NAMALWA (cell line): ENCODE measurements at regions not wholly inside any gene's neighbourhood (a gene's known extent, or its start where the extent isn't known, plus 50 kb on each side); places are given as distances from the start of the nearest gene placed in this dataset.
"Not testable (repeated sequence)": the region's sequence is repeated elsewhere in the genome, so short reads cannot be mapped to it uniquely, and the experiment has no call there.

ENCODE experiments used
- DNase-seq: peaks from one replicate; pipeline ENCODE4 v3.0.0-alpha.2; 2015; ENCODE audit warnings: low spot score

DNA sequence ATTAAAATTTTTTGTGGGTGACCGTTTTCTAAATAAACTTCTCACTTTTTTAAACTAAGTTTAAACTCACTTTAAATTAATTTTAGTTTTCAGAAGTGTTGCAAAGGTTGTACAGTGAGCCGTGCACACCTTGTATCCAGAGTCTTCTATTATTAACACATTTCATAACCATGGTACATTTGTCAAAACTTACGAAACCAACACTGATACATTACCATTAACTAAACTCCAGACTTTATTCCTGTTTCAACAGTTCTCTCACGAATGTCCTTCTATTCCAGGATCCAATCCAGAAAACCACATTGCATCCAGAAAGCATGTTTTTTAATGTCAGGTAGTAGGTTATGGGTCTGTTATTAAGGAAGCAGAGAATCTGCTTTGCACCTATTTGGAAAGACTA lies 319.9 kb downstream of the CBLN4 start:
- no peak for DNase-seq

DNA sequence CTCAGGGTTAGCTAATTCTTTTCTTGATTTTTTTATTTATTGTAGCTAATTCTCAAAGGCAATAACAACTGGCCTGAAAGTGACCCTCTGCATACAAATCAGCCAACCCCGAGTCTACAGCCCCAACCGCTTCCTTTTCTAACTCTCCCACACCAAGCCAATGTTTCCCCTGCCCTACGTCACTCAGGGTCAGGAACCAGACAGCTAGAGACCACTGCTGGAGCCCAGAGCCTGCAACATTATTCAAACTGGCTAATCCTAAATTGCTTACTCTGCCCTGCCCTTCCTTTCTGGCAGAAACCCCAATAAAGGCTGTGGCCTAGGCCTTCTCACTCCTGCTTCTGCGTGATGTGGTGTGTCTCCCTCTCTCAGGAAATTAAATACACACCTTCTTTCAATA lies 320.7 kb downstream of the CBLN4 start:
- DNase-seq, result no peak

DNA sequence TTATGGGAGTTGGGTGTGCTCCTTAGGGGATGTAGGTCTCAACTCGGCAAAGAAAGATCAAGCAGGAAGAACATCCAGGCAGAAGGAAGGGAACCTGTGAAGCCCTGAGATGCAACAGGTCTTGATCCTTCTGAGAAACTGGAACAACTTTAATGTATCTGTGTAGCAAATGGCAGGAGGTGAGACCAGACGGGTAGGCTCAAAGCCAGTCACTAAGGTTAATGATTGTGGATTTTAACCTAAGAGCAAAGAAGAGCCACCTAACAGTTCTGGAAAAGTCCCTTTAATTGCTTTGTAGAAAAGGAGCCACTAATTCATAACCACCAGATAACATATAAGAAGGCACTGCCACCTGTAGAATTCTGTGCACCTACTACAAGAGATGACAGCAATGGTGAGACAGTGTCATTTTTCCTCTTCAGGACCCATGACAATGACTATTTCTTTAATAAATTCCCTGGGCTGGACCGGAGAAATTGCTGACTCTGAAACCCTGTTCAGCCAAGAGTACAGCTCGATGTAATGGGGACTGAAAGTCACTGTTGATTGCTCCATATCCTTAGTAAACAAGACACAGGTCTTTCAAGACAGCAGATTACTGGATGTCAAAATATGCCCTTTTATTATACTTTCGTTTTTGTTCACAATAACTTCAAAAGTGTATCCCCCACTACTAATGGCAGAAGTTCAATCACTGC lies 326.2 kb downstream of the CBLN4 start:
- DNase-seq, result no peak

DNA sequence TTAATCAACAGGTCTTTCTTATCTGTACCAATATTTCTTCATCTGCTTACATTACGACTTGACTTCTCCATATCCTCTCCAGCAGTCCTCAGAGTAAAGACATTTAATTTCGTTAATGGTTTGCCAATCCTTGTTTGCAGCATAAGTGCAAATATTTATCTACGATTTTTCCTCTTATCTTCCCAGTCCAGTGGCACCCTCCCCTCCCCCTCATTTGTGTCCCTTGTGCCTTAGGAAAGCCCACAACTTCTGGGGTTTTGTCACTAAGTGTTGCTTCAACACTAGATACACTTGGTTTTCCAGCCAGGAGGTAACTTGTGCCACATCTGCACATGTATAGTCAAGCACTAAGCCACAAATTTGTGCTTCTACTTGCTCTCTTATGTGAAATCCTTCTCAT lies 327.2 kb downstream of the CBLN4 start:
- DNase-seq, result no peak

DNA sequence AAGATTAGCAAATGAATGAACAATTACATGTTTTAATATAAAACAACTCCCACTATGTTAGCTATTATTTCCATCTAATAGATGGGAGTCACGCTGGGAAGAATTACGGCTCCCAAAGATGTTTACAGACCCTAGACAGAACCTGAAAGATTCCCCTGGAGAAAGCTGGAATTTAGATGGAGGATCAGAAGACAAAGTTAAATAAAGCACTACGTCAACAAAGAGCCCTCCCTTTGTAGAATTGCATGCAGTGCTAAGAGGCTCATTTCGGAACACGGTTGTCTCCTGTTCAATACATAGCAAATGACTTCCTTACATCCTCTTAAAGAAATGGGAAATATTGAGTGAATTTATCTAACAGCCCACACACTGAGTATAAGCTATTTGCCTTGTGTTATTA lies 328.3 kb downstream of the CBLN4 start:
- no peak for DNase-seq

DNA sequence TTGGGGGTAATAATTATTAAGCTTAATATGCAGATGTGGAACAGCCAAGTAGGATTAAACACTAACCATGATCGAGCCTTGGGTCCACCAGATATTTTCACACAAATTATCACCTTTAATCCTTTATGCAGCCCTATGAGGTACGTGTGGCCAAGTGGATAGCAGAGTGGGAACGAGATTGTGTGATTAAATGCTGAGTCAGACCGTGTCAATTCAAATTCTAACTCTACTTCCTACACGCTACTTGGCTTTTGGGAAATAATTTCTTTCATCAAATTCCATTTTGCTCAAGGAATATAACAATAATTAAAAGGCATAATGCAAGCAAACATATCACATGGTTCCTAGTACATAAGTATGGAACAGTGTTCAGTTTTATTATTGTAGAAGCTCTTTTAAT lies 329.2 kb downstream of the CBLN4 start:
- DNase-seq, result no peak

DNA sequence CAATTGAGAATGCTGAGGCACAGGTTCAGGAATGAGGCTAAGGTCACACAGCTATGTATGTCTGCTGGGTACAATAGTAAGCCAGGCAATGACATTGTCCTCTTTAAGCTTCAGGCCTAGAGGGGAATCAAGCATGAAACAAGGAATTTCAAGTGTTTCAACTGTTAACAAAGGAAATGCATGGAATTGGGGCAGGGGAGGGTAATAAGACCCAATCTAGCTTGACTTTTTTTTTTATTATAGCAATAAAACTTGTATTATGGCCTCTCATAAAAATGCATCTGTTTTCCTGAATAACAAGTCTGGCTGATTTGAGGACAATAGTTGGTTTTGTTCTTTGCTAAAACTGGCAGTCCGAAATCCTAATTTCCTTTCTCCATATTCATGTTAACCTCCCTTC lies 336.7 kb downstream of the CBLN4 start:
- no peak for DNase-seq

DNA sequence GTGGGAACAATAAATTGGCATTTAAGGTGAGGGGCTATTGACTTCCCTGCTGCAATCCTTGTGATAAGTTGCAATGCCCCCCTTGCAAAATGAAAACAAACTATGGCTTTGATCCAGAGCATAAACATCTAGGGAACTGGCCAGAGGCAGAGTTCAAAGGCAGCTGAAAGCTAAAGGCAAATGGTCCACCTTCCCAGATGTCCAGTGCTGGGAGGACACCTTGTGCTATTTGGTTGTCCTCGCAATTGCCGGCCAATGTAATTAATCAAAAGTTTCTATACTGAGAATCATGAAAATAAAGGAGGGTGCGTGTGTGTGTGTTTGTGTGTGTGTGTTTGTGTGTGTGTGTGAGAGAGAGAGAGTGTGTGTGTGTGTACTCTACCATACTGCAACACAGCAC lies 337.4 kb downstream of the CBLN4 start:
- DNase-seq, result no peak

DNA sequence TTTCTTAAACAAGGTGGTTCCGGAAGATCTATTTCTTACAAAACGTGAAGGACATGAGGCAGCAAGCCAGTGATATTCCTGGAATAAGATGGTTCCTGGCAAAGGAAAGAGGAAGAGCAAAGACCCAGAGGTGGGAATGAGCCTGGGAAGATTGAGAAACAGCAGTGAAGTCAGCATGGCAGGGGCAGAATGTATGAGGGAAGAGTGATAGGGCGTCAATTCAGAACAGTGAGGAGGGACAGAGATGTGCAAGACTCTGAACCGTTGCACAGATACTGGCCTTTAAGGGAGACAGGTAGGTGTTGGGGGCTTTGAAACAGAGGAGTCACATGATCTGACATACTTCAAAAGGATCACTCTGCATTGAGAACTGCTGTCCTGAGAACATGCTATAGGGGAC lies 338.3 kb downstream of the CBLN4 start:
- no peak for DNase-seq

DNA sequence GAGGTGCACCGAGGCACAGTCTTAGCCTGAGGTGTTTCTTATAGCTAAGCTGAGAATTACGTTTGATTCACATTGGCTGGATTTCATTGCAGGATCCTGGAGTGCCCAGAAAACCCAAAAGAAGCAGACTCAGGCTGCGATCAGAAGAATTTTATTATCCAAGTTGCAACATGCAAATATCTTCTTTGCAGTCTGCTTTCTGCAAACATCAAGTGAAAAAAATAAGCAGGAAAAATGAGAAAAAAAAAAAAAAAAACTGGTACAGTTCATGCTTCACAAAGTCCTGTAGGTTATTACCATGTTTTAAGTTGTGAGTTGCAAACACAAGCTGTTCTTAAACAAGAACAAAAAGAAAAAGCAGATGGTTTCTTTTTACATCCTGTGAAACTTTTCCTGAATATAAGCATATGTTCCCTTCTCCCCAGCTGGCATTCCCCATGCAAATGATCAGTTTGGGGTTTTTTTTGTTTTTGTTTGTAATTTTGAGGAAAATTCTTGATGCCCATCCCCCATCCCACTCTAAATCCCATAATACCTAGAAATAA lies 349.0 kb downstream of the CBLN4 start:
- DNase-seq, result no peak

DNA sequence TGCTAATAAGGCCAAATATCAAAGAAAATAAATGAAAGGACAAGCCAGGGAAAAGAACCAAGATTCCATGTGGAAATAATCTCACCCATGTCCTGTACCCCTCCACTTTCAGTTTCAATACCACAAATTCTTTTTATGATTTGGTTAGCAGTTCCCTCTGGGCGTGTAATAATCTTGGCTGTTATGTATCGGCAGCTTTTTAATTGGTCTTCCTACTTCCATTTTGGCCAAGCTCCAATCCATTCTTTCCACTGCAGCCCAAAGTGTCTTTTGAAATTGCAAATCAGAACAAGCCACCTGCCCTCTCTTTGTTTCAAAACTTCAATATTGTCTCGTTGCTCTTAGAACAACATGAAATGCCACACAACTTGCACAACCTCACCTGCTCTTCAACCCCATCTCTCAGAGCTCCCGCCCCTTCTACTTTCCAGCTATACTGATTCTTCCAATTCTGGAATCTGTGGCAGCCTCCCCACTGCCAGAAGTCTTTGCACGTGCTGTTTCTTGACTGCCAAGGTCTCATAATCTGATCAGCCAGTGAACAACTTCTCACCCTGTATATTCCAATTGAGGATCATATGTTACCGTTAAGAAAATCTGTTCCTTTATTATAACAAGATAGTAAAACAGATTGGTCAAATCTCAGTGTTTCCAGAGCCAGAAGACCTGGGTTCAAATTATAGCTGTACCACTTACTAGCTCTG lies 354.5 kb downstream of the CBLN4 start:
- DNase-seq, result no peak

DNA sequence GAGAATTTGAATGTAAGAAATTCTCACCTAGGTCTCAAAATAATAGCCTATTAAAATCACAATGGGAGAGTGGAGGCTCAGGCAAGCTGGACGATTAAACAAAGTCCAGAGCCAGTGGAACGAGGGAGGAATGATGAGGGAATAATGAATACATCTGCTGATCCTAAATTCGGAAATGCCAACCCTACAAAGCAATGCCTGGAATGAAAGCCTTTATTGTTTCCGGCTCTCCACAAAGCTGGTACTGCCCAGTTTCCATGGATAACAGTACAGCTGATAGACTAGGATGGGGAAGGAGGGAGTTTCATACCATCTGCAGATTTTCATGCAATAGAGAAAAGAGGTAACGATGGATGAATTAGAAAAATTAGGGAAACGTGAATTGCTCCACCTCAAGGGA lies 356.1 kb downstream of the CBLN4 start:
- no peak for DNase-seq

DNA sequence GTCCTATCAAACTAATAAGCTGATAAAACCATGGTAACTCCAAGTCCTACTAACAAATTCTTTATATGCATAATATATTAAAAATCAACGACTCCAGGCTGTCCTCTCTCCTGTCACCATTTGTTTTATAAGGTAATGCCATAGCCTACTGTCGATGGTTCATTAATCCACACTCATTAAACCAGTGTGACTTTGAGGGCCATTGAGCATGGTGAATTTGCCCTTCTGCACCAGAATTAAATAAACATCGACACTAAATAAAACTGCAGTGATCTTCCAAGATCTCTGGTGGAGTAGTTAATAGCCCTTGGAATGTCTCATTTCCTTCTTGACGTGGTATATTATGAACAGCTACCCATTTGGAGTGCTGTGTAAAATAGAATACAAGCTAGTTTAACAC lies 358.5 kb downstream of the CBLN4 start:
- no peak for DNase-seq

DNA sequence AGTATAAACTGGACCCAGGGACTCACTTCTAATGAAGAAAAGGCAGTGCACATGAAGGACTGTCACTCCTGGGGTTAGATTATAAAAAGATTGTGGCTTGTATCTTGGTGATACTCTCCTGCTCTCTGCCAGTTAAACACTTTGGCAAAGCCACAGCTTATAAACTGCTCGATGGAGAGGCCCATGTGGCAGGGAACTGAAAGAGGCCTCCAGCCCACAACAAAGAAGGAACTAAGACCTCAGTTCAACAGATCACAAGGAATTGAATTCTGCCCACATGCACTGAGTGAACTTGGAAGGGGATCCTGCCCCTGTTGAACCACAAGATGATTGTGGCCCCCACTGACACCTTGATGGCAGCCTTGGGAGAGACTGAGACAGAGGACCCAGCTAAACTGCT lies 363.8 kb downstream of the CBLN4 start:
- no peak for DNase-seq

DNA sequence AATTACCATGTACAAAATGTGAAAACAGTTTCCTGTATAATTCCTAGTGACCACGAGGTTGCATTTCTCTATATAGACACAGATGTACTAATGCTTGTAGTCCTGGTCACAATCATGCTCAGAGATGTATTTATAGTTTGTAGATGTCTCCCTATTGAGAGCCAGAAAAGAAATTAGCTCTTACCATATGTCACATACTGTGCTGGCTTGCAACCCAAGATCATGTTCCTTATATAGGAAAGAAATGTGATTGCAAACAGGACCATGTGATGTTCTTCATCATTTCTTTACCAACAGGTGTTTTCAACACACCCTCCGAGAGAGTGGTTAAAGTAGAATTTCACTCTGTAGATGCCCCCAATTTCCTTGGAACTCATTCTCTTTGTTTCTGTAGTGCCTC lies 369.4 kb downstream of the CBLN4 start:
- no peak for DNase-seq

DNA sequence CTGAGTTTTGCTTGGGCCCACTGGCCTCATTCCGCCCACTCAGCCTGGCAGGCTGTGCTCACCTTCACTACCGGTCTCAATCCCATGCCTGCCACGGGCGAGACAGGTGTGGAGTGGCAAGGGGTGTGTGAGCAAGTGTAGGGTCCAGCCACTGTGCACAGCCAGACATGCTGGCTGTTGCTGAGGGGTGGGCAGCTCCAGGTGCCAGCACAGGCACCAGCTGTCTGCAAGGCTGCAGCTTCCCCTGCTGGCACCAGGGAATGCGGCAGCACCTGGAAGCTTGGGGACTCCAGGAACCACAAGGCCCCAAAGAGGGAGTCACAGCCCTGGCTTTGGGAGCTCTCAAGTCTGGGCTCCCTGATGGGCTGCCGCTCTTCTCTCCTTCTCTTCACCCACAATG lies 372.7 kb downstream of the CBLN4 start:
- DNase-seq, result no peak

DNA sequence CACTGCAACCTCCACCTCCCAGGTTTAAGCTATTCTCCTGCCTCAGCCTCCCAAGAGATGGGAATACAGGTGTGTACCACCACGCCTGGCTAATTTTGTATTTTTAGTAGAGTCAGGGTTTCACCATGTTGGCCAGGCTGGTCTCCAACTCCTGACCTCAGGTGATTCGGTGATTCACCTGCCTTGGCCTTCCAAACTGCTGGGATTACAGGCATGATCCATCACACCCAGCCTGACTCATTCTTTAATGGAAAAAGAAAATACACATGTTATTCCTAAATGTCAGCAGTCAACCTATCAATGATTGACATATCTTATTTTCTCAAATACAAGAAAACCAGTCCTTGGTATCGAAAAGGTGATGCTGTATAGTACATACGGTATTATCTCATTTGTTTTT lies 376.2 kb downstream of the CBLN4 start:
- DNase-seq, result not testable (repeated sequence)

DNA sequence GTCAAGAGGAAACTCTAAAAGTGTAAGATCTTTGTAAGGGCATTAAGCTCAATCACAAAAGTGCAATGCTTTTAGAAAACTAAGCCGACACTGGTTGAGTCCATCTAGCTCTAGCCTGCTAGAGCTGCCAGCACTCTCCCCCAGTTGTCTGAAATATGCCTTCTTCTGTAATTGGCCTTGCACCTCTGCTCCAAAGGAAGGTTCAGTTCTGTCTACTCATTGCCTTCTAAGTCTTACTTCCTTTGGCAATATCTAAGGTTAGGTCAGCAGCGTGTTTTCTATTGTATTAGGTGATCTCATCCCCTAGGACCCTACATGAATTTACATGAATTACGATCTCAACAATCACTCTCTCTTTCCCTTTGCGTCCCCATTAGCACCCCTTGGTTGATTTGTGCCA lies 378.6 kb downstream of the CBLN4 start:
- no peak for DNase-seq

DNA sequence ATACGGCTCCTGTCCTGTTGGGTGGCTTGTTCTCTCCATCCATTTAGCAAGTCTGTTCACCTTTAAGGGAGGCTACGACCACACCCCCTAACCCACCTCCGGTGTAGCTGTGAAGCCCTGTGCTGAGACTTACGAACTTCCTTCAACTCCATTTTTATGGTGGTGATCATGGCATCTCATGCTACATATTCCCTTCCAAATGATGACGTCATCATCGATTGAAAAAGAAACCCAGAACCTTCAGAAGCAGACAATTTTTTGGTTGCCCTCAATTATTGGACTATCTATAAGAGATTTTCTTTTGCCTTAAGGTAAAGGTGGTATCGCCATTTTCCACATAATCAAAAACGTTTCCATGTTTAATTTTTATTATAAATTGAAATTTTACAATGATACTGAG lies 389.0 kb downstream of the CBLN4 start:
- no peak for DNase-seq

DNA sequence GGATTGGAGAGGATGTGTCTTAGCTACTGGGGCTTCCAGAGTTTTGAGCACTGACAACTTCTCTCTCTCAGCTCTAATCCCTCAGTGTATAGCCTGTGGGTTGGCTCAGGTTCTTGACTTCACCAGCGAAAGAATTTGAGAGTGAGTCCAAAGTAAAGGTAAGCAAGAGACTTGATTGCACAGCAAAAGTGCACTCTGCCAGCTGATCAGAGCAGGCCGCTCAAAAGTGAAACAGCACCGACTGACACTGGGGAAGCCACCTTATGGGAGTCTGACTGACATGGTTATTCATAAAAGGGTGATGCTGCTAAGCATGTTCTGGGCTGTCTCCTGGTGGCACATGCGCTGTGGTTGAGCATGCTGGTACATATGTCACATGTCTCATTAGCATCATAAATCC lies 389.5 kb downstream of the CBLN4 start:
- DNase-seq, result no peak

DNA sequence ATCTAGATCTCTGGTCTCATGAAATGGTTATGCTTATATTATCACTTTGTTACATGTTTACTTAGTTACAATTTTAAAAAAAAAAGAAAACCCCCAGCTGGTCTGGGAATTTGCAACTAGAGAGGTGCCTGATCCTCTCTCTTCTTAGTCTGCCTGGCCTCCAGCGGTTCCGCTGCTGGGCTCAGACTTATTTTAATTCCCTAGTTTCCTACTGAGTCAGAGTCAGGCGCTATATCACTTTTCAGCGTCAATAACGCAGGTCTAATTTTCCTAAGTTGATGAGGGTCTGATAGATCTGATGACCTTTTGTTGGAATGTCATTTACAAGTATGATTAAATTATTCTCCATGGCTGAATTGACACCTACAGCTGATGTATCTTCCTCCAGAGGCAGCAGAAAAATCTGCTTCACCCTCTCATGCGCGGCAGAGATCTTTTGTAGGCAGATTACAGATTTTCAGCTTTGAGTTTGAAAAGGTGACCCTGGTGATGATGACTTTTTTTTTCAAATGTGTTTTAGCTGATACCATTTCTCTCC lies 391.0 kb downstream of the CBLN4 start:
- no peak for DNase-seq

DNA sequence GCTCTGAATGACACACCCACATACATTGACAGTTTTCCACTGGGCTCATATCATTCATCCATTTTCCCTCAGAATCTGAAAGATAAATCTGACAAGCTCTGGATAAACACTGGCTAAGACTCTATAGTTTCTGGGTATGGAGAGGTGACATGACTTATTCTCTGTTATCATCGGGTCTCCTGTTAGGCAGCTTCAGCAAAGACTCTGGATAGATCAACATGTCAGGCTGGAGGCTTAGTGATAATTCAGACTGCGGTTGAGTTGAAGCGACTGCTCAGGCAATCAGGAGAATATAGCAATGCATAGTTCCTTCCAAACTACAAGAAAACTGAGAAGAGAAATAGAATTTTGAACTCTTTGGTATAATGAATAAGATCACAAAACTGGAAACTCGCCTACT lies 394.6 kb downstream of the CBLN4 start:
- DNase-seq, result no peak

DNA sequence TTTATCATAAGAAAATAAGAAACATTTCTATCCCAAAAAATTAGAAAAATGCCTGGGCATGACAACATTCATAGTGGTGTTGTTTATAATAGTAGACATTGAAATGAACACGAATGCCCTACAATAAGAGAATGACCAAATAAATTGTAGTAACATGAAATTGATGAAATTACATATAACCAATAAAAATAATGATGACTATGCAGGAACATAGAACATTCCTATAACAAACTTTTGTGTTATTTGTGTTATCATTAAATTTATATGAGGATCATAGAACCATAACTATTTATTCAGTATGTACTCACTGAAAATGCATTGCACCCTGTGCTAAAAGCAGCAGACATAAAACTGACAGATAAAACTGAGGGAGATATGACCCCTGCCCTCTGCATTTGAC lies 399.7 kb downstream of the CBLN4 start:
- no peak for DNase-seq

DNA sequence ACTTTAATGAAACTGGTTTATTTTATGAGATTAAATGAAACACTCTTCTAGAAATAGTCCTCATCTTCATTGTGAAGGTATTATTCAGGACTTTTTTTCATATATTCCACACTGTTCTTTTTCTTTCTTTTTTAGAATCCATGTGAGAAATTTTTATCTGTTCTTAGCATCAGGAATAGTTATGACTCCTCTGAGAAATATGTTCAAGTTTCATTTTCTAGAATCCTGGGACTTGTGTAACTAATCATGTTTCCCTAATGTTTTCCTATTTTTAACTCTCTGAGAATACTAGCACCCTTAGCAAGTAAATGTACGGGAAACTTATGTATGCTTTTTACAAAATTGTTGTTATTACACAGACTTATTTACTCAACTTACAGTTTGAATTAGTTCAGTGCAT lies 407.8 kb downstream of the CBLN4 start:
- no peak for DNase-seq
